Kidney (tissue), 13 donors: ENCODE measurements at regions not wholly inside any gene's neighbourhood (a gene's known extent, or its start where the extent isn't known, plus 50 kb on each side); places are given as distances from the start of the nearest gene placed in this dataset.

ENCODE experiments used
- DNase-seq, 5 donors: peaks; one replicate each; pipeline ENCODE4 v3.0.0-alpha.2; 2013 to 2020
- FAIRE-seq: peaks from 2 replicates; lab custom pipeline; 2012; peaks lifted over from hg19 to GRCh38; lab: Jason Lieb, UNC
- H3K27ac ChIP-seq, 2 donors: one replicate each; pipeline ENCODE4 v1.7.0; 2013; ENCODE audit warnings: low read depth in 2 of 2, low read length in 2 of 2, inconsistent platforms in 1 of 2
- H3K27me3 ChIP-seq: one replicate; pipeline ENCODE4 v1.7.1; 2013; ENCODE audit warnings: low read length, inconsistent platforms; ENCODE audit not compliant: control insufficient read depth, insufficient read depth
- H3K36me3 ChIP-seq, 3 donors: one replicate each; pipeline versions ENCODE4 v1.7.0 to v1.7.1; 2013; ENCODE audit warnings: low read length in 3 of 3, control low read depth in 1 of 3, inconsistent platforms in 1 of 3; ENCODE audit not compliant: insufficient read depth in 3 of 3, control insufficient read depth in 2 of 3
- H3K4me1 ChIP-seq, 3 donors: one replicate each; pipeline versions ENCODE4 v1.7.0 to v1.7.1; 2013; ENCODE audit warnings: low read length in 3 of 3, inconsistent platforms in 1 of 3, low read depth in 1 of 3; ENCODE audit not compliant: control insufficient read depth in 2 of 3, insufficient read depth in 2 of 3
- H3K4me3 ChIP-seq, 3 donors: one replicate each; pipeline versions ENCODE4 v1.7.0 to v1.8.1; 2013; ENCODE audit warnings: low read length in 3 of 3, control low read depth in 1 of 3, inconsistent platforms in 1 of 3
- H3K9ac ChIP-seq, 3 donors: one replicate each; pipeline versions ENCODE4 v1.7.0 to v1.7.1; 2013; ENCODE audit warnings: low read length in 3 of 3, control low read depth in 1 of 3, inconsistent platforms in 1 of 3
- H3K9me3 ChIP-seq, 3 donors: one replicate each; pipeline versions ENCODE4 v1.7.0 to v1.7.1; 2013; ENCODE audit warnings: low read length in 3 of 3, control low read depth in 1 of 3, inconsistent platforms in 1 of 3; ENCODE audit not compliant: control insufficient read depth in 2 of 3, insufficient read depth in 1 of 3
- intact Hi-C: fragments of 100-400 bp; cut with DNase I; formaldehyde crosslinking; loops from one replicate; pipeline ENCODE4 v1.11.1; 2022
- TF ChIP-seq, protein P1 (sequence below): IDR thresholded peaks from 3 replicates; pipeline ENCODE4 v1.5.1; 2012; ENCODE audit warnings: mild to moderate bottlenecking, moderate library complexity, borderline replicate concordance; ENCODE audit not compliant: insufficient read depth; ENCODE audit errors: extremely low read depth
- donor health status: control.
- donor health status: control.
- donor health status: control.
- donor health status: control.
- donor health status: control.
- donor health status: DM: yes; HTN: yes; CAD: no.
- donor health status: Normal renal cell carcinoma (clear cell type).

DNA sequence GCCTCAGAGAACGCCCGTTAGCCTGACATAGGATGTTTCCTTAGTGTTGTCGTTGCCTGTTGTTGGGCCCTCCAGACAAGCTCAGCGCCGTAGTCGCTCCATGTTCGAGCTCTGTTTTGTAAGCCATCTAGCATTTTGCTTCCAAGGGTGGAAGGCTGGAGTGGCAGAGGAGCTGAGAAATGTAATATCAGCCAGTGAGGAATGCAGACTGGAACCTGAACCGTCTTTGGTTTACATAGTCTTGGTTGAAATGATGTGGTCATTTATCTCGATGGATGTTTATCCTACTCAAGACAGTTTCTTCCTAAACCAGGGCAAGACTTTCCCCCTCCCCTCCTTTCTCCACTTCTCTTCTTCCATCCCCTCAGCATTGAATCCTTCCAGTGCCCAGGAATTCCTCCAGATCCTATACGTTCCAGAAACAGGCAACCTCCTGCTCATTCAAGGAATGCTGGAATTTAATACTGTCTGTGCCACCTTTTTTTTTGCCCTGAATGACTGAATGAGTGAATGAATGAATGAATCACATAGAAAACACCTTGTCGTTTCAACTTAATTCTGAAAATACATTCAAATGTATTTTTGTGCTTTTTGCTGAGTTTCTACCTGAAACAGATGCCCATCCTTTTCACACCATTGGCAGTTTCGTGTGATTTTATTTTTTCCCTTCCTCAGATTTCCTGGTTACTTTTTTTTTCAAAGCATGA lies 109.5 kb upstream of the MBNL2 start:
- TF ChIP-seq, protein P1, sequence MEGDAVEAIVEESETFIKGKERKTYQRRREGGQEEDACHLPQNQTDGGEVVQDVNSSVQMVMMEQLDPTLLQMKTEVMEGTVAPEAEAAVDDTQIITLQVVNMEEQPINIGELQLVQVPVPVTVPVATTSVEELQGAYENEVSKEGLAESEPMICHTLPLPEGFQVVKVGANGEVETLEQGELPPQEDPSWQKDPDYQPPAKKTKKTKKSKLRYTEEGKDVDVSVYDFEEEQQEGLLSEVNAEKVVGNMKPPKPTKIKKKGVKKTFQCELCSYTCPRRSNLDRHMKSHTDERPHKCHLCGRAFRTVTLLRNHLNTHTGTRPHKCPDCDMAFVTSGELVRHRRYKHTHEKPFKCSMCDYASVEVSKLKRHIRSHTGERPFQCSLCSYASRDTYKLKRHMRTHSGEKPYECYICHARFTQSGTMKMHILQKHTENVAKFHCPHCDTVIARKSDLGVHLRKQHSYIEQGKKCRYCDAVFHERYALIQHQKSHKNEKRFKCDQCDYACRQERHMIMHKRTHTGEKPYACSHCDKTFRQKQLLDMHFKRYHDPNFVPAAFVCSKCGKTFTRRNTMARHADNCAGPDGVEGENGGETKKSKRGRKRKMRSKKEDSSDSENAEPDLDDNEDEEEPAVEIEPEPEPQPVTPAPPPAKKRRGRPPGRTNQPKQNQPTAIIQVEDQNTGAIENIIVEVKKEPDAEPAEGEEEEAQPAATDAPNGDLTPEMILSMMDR, result no peak
- peak in 3 of 5 donors; percentile 61 to 82 (median 71) for DNase-seq
- peaks cover 0 to 18% (median 0%) of the 10 kb centered on the region in 3 donors for H3K4me1 ChIP-seq

DNA sequence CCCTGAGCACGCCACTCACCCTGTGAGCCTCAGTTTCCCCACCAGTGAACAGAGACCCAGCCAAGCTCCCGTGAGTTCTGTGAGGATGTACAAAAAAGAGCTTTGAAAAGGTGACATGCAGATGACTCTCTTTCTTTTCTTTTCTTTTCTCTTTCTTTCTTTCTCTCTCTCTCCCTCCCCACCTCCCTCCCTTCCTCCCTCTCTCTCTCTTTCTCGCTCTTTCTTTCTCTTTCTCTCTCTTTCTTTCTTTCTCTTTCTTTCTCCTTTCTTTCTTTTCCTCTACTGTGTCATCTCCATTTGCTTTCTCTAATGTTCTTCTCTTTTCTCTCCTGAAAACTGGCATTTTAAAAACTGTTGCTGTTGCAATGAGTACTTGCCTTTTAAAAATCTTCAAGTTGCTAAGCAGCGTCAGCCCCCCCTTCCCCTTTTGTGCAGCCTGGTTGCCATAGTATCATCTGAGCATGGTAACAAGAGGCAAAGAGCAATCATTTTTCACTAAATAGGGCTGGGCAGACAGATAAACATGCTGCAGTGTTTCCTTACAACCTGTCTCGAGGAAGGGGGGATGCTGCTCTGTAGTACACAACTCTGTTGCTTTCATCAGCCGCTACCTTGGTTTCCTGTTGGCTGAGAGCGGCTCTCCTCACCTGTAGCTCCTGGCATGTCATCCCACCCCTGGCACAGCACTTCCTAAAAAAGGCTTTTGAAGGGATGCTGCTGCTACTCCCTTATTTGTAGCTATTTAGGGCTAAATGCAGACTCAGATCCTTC lies 108.7 kb upstream of the MBNL2 start:
- no peak overlapping the region for H3K27ac ChIP-seq
- TF ChIP-seq, protein P1, result no peak
- H3K36me3 ChIP-seq, result no peaks in the 10 kb centered on the region
- no peaks in the 10 kb centered on the region for H3K27me3 ChIP-seq
- H3K4me3 ChIP-seq, result no peak overlapping the region
- peaks cover 0 to 18% (median 0%) of the 10 kb centered on the region in 3 donors for H3K4me1 ChIP-seq
- intact Hi-C loops, result loop anchor here (5.0 kb wide), 1 partner anchor 239 kb away; no protein-coding TSS in a partner anchor
- no peaks in the 10 kb centered on the region for H3K9me3 ChIP-seq
- H3K9ac ChIP-seq, result no peak overlapping the region
- DNase-seq (peak in 4 of 5 donors; percentile 65 to 83 (median 76)), FAIRE-seq (no peak)

More for the DNA sequence above, 109.5 kb upstream of the MBNL2 start:
- Histone ChIP-seq H3K9ac (no peak overlapping the region), H3K27ac (no peak overlapping the region), H3K4me3 (no peak overlapping the region), H3K9me3 (no peaks in the 10 kb centered on the region), H3K27me3 (no peaks in the 10 kb centered on the region), H3K36me3 (no peaks in the 10 kb centered on the region)
- intact Hi-C loops, result loop anchor here (5.0 kb wide), 1 partner anchor 240 kb away; no protein-coding TSS in a partner anchor
- no peak for FAIRE-seq

DNA sequence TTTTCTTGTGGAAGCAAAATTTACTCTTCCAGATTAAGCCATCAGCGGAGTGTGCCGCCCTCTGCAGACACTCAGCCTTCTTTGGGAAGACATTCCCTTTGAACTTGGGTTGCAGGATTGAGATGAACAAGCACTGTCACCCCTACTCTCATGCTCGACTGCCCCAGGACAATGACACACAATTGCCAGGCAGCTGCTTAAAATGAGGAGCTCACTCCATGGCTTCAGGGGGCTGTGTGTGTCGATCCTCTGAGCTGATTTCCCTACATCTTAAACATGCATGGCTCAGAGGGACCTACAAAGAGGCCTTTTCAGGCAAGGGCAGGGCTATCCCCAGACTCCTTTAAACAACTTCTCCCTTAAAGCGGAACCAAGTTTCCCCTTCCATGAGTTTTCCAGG lies 107.5 kb upstream of the MBNL2 start:
- H3K27me3 ChIP-seq, result no peaks in the 10 kb centered on the region
- no peaks in the 10 kb centered on the region for H3K36me3 ChIP-seq
- H3K4me1 ChIP-seq, result peaks cover 0 to 18% (median 0%) of the 10 kb centered on the region in 3 donors
- TF ChIP-seq, protein P1, result no peak
- FAIRE-seq (no peak), DNase-seq (no peak)
- no peak overlapping the region for H3K9ac ChIP-seq
- H3K27ac ChIP-seq, result peak overlapping the region; percentile 23 to 76
- H3K4me3 ChIP-seq, result no peak overlapping the region
- intact Hi-C loops, result loop anchor here (5.0 kb wide), 1 partner anchor 238 kb away; no protein-coding TSS in a partner anchor
- H3K9me3 ChIP-seq, result no peaks in the 10 kb centered on the region
